HG02623 (cell line): ENCODE measurements at regions not wholly inside any gene's neighbourhood (a gene's known extent, or its start where the extent isn't known, plus 50 kb on each side); places are given as distances from the start of the nearest gene placed in this dataset.

Experiments
- ATAC-seq: cut with Tn5 transposase; IDR thresholded peaks from one replicate; pipeline ENCODE4 v1.9.1; 2021; ENCODE audit warnings: moderate library complexity; ENCODE audit not compliant: unreplicated experiment

DNA sequence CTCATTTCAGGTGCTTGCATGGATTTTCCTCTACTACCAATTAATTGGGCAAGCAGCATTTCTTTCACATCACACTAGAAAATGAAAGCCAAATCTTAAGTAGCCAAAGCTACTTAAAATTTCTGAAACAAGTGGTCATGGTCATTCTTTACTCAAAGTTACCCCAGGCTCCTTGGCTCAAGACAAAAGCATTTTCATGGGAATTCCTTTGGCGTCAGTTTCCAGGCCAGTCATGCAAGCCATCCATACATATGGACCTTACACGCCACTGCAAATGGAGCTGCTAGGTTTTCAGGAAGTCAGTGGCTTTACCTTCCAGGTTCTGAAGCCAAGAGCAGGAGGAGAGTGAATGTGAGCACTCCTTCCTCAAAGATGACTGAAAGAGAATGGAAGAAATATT, 83.7 kb upstream of the IL12A start:
- no peak for ATAC-seq

DNA sequence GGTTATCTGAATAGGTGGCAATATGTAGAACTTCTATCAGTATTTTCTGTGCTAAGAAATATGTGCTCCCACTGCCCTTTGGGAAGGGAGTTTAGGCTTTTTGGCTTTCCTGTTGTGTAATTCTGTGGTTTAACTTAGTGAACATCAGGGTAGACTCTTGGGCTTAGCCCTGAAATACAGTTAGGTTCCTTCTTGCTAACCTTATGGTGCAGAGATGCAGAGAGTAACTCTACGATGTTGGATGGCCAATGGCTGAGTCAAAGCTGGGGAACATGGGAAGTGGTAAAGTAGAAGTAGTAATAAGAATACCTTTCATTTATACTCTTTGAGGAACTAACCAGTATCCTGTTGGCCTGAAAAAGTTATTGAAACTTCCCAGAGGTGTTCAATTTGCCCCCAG, 80.8 kb upstream of the IL12A start:
- no peak for ATAC-seq

DNA sequence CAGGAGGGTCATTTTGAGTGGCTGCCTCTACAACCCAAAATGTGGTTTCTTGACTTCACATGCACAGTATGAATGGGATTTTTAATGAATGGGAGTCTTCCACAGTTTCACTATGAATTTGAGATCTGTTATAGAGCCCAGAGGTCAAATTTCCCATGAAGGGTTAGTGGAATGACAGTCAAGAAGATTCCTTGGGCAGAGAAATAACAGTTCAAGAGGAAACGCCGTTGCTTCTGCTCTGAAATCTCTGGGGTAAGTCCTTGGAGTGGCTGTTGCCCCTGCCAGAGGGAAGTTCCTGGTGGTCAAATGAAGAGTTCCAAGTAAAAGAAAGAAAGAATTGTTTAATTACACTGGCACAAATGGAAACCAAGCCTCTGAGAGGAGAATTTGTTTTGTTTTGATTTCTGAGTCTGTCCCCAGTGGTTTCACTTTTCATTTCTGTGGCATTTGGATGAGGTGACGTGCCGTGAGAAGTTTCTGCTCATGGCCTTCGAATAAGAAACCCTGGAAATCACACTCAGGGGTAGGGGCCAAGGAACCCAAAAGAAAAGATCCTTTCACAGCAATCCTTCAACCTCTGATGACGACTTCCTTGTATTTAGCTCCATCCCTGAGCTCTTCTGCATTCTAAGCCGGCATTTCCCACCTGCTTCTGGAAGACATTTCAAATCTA, 77.5 kb upstream of the IL12A start:
- peak; percentile 79 for ATAC-seq

DNA sequence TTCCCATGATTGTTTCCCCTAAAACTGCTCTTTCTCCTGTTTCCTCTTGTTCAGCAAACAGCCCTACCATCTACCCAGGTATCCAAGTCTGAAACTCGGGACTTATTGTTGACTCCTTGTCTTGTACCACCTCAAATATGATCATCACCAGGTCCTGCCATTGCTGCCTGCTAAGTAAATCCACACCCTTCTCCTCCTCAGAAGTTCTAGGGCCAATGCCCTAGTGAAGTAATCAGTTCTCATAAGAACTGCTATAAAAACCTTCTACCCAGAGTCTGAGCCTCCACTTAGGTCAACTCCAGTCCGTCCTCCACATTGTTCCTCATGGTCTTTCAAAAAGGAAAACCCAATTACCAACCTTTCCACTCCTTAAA, 77.0 kb upstream of the IL12A start:
- no peak for ATAC-seq

DNA sequence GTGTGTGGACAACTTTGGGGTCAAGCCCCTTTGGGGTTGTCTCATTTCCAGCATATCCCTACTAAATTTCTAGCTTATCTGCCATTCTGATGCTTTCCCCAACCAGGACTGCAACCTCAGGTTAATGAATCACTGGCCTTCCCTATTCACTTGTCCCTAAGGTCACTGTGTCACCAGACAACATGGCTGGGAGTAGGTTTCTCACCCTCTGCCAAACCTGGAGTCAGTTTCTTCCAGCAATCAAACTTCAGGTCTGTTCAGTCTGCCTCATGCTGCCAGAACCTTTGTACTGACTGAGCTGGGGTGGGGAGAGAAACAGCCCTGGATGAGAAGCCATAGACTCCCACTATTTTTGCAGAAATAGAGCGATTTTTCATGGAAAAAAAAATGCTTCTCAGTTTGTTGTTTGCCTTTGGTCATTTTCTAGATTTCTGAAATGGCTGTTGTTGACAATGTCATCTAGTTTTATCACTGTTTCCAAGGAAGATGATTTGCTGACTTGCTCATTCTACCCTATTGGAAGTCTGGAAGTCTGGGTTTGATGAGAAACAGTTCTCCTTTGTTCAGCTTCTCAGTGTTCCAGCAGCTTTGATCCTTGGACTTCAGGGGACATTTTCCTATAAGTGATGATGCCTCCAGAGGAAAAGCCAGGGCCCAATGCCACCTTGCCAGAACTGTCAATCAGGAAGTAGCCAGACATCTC, 74.8 kb upstream of the IL12A start:
- ATAC-seq, result no peak

DNA sequence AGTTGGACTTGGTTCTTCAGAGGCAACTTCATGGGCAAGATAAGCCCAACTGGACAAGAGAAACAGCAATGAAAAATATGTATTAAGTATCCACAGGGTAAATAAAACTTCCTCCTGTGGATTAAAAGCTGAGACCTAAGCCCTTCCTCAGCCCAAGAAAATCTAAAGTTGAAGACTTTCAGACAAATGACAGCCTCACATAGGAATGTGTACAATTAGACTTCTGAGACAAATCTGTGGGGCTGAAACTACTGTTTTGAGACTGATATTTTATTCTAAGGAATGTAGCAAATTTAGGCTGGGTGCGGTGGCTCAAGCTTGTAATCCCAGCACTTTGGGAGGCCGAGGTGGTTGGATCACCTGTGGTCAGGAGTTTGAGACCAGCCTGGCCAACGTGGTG, 74.2 kb upstream of the IL12A start:
- ATAC-seq, result no peak

DNA sequence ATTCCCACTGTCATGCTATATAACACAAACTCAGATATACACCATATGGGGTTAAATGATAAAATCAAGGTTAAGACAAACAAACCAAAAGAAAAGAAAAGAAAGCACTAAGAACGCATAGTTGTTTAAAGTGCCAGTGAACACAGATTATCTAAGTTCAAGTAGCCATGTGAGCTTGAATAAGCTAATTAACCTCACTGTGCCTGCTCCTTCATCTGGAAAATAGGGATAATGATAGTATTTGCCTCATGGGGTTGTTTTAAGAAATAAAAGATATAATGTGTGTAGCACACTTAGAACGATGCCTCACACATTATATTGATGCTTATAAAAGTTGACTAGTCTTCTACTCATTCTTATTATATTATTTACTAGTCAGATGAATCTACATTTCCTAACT, 72.6 kb upstream of the IL12A start:
- no peak for ATAC-seq

DNA sequence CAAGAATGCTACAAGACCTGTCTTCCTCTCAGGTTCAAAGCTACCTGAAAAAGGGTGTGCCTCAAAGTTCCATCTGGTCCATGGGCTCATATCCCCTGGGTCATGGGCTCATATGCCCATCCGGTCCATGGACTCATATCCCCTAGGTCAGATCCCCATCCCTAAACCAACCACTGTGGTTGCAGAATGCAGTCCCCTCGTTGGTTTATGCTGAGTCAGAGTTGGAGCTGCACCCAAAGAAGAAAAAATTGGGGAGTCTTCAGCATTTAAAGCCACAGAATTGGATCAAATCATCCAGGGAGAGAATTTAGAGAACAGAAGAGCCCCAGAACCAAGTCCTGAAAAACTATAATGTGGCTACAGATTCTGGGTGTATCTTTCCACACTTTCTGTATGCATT, 71.5 kb upstream of the IL12A start:
- ATAC-seq, result no peak

DNA sequence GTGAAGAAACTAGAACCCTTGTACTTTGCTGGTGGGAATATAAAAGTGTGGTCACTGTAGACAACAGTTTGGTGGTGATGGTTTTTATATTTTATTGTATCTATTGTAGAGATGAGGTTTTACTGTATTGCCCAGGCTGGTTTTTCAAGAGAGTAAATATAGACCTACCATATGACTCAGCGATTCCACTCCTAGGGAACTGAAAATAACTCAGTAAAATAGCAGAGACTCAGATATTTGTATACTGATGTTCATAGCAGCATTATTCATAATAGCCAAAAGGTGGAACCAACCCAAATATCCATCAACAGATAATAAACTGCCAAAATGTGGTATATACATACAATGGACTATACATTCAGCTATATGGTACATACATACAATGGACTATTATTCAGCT, 68.8 kb upstream of the IL12A start:
- peak; percentile 71 for ATAC-seq

DNA sequence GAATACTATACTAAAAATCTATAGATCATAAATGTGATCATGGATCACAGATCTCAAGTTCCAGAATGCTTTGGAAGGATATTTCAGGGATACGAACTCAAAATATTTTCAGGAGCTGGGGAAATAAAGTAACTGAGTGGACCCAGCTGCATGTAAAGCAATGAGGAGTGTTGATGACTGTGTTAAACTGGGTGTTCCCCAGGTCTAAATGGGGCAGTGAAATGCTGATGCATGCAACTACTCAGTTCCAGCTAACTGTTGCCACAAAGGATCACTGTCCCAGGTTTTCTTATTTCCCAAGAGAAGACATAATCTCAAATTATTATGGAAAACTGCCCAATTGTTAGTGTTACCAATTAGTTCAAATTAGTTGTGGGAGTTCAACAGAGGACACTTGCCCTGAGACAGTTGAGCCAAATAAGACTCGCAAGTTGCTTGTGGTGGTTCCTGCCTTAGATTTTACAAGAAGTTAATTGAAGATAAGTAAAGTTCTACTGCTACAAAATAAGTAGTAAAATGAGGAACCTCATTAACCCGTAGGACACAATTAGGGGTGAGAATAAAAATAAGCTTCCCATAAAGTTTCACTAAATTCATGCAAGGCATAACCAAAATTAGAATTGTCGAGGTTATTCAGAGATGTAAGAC, 66.3 kb upstream of the IL12A start:
- no peak for ATAC-seq

DNA sequence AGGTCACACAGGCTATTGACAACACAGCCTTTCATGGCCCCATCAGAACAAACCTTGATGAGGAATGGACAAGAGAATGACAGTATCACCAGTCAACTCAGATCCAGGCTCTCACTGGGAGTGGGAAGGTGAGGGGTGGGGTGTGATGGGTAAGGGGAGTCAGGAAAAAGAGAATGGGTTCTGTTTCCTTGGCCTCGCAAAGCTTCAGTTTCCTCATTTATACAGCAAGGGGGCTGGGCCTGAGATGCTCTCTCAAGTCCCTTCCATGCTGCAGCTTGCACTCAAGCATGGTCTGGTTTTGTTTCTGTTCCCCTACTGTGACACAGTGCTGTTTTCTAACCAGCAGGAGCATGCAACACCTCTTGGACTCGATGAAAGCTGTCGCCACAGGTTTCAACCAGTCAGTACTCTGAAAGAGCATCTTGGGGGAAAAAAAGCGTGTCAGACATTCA, 65.7 kb upstream of the IL12A start:
- ATAC-seq, result peak; percentile 91

DNA sequence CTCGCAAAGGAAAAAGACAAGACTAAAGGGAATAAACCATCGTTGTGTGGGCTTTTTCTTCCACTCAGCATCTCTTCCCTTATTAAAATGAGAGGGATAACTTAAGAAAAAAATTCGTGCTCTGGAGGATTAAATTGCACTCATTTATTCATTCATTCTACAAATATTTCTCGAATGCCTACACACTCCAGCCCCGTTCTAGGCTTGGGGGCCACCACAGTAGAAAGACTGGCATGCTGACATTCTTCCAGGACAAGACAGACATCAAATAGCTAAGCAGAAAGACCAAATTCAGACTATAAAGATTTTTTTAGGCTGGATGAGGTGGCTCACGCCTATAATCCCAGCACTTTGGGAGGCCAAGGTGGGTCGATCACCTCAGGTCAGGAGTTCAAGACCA, 65.3 kb upstream of the IL12A start:
- no peak for ATAC-seq

DNA sequence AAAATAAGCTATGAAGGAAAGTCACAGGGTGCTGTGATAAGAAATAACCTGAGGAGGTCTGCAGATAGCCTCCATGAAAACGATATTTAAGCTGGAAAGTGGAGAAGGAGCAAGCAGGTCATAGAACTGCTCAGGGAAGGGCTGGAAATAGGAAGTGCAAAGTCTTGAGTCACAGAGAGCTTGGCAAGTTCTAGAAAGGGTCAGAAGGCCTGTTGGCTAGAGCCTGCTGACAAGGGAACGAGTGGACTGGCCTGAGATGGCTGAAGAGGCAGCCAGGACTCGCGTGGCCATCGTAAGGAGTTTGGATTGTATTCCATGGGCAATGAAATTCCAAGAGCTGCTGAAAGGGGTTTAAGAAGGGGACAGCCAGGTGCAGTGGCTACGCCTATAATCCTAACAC, 64.7 kb upstream of the IL12A start:
- ATAC-seq, result no peak

DNA sequence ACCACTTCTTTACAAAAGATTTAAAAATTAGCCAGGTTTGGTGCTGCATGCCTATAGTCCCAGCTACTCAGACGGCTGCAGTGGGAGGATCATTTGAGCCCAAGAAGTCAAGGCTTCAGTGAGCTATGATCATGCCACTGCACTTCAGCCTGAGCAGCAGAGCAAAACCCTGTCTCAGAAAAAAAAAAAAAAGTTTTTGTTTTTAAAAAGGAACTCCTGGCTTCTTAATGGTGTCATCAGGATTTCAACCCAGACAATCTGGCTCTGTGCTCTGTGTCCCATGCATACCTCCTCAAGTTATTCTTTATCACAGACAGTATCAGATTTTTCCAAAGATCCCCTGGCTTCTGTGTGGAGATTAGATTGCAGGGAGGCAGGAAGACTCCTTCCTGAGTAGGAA, 64.2 kb upstream of the IL12A start:
- ATAC-seq, result no peak

DNA sequence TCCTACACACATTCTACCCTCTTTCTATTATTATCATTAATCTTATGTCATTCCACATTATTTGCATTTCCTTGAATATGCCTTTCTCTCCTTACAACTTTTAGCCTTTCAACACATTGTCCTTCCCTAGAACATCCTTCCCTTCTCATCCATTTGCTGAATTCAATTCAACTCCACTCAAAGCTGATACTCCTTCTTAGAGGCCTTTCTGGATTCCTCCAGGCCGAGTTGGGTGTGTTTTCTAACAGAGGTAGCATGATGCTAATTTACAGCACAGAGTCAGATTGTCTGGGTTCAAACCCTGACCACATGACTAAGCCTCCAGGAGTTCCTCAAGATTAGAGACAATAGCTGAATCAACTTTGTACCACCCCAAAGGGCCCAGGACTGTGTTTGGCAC, 63.4 kb upstream of the IL12A start:
- ATAC-seq, result no peak

DNA sequence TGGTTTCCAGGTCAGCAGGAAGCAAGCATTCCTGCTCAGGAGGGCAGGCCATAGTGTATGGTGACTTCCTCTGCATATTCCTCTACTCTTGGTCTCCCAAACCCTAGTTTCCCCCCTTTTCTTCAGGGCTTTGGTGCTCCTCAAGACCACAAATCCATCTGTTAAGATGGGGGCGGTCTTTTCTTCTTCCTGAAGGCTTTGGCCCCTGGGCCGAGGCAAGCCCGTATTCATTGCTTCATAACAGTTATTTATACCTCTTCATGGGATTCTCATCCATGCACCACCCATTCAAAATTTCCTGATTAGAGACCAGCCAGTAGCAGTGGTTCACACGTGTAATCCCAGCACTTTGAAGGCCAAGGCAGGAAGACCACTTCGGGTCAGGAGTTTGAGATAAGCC, 62.1 kb upstream of the IL12A start:
- ATAC-seq, result no peak

DNA sequence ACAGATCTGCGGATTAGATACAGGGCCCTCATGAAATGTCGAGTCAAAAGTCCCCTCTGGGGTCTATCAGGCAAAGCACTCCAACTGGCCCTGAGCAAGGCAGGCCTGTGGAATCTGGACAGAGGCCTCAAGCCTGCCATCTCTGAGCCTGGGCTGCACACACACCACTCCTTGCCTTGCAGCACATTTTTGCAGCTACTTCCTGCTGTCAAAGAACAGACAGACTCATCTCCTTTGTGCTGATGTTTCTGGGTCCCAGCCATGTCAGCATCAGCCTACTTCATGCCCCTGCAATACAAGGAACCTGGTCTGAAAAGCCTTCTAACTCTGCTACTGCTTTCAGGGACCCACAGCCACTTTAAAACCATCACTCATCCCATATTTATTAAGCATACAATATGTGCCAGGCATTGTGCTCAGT, 60.6 kb upstream of the IL12A start:
- ATAC-seq, result no peak

DNA sequence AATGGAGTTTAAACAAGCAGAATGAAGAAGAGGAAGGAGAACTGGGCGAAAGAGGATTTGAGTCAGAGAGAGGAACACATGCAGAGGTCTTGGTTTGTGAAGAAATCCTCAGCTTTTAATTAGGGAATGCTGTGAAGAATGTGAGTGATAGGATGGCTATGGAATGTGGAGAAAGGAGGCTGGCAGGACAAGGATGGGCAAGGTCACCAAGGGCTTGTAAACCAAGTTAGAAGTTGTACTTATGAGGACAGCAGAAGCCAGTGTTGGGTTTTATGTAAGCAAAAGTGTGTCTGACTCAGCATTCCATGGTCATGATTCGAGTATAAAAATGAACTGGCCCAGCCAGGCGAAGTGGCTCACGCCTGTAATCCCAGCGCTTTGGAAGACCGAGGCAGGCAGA, 60.0 kb upstream of the IL12A start:
- no peak for ATAC-seq

DNA sequence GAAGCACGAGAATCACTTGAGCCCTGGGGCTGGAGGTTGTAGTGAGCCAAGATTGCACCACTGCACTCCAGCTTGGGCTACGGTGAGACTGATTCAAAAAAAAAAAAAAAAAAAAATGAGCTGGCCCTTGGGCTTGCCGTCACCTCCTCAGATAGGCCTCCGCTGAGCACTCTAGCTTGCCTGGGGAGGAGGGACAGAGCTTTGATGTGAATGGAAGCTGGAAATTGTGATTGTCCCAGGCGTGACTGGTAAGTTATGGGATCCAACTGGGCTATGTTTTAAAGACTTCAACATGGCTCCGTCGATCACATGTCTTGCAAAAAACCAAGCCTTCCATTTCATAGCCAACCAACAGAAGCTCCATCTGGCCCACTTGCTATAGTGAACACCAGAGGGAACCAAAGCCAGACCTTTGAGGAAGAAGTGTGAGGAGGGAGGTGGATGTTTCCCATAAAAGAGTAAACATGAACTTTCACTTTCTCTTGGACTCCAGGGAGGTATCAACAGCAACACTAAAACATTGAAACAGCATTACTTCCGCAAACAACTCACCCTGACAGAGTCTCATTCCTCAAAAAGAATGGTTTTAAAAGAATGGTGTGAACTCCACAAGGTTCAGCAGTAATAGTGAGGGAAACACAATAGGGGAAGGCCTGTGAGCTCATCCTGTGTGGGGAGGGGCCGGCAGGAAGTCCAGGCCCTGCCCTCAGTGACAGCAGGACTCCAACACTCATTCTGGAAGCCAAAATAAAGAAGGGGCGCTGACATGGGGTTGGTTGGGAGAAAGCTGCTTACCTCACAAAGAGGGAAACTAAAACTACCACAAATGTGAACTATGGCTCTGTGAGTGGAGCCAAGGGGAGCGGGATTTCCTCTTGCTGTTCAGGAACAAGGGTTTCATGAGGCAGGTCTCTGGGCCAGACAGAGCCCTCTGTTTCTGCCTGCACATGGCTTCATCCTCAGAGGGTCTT, 59.2 kb upstream of the IL12A start:
- ATAC-seq, result peak; percentile 51

DNA sequence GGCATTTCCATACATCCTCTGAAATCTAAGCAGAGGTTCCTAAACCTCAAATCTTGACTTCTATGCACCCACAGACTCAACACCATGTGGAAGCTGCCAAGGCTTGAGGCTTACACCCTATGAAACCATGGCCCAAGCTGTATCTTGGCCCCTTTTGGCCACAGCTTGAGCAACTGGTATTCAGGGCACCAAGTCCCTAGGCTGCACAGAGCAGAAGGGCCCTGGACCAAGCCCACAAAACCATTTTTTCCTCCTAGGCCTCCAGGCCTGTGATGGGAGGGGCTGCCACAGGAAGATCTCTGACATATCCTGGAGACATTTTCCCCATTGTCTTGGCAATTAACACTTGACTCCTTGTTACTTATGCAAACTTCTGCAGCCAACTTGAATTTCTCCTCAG, 54.4 kb upstream of the IL12A start:
- ATAC-seq, result no peak

DNA sequence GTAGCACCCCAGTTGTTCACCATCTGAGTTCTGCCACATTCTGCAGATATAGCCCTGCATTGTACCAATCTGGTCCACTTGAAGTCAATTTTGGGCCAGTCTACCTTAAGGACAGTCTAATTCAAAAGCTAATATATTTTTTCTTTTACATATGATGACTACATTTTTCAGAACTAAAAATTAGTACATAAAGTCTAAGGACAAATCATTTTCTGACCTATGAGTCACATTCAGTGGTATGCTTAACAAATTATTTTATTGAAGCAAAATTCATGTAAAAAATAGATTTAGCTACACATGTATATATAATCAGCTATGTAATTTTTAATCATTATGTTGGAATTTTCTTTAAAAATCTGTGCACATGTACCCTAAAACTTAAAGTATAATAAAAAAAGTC, 52.1 kb upstream of the IL12A start:
- ATAC-seq, result no peak
